GM12875 (cell line): ENCODE measurements at regions not wholly inside any gene's neighbourhood (a gene's known extent, or its start where the extent isn't known, plus 50 kb on each side); places are given as distances from the start of the nearest gene placed in this dataset.

Source experiments
- H3K4me3 ChIP-seq: one replicate; pipeline ENCODE4 v1.5.1; 2011; ENCODE audit warnings: low read depth, low read length, control low read depth
- TF ChIP-seq, protein P1 (sequence below): IDR thresholded peaks from 2 replicates; pipeline ENCODE4 v1.5.1; 2011; ENCODE audit warnings: low read depth, mild to moderate bottlenecking, control low read depth, inconsistent platforms, low read length, moderate library complexity, borderline replicate concordance; ENCODE audit not compliant: insufficient read depth

DNA sequence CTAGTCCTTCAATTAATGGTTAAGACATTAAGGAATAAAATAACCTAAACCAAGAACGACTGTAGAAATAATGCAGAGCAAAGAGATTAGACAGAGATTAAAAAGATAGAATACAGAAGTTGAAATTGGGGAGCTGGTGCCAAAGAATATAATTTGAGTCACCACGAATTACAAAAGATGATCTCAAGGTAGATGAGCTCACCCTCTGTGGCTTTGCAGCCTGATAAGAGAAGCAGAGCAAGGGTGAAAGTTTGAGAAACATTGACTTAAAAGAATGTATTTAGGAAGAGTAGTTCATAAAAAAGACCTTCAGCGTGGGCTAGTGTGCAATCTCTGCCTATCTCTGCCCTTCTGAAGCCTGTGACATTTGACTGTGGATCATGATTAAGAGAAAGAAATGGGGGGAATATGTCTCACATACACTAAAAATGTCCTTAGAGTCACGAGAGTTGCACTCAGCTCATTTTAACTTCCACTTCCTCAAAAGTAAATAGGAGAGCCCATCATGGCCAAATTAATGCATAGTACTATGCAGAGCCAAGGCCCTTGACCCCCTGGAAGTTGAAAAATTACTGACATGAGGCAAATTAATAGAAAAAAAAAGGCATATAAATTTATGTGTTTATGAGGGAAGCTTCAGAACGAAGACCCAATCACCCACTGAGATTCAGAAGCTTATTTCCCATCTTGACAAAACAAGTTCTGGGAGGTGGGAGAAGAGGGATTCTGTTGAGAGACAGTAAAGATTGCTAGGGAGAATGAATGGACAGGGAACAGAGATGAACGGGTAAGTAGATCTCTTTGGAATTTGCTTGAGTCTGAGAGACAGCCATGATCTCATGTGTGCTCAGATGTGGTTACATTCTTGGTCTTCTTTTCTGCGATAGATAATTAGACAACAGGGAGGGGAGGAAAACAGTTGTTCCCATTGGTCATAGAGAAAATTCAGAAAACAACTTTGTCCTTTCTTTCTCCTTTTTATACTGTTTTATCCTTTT is 395.4 kb upstream of the LRRC7 start:
- TF ChIP-seq, protein P1, sequence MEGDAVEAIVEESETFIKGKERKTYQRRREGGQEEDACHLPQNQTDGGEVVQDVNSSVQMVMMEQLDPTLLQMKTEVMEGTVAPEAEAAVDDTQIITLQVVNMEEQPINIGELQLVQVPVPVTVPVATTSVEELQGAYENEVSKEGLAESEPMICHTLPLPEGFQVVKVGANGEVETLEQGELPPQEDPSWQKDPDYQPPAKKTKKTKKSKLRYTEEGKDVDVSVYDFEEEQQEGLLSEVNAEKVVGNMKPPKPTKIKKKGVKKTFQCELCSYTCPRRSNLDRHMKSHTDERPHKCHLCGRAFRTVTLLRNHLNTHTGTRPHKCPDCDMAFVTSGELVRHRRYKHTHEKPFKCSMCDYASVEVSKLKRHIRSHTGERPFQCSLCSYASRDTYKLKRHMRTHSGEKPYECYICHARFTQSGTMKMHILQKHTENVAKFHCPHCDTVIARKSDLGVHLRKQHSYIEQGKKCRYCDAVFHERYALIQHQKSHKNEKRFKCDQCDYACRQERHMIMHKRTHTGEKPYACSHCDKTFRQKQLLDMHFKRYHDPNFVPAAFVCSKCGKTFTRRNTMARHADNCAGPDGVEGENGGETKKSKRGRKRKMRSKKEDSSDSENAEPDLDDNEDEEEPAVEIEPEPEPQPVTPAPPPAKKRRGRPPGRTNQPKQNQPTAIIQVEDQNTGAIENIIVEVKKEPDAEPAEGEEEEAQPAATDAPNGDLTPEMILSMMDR: no peak
- no peak overlapping the region for H3K4me3 ChIP-seq

- H3K4me3 ChIP-seq: no peak overlapping the region
- TF ChIP-seq, protein P1: no peak
Measured at GRCh38 chr1:69175053-69175452, 392.7 kb upstream of the LRRC7 start.

GRCh38 chr1:69180358-69180757 is 387.4 kb upstream of the LRRC7 start:
- H3K4me3 ChIP-seq: no peak overlapping the region
- TF ChIP-seq, protein P1: no peak

DNA sequence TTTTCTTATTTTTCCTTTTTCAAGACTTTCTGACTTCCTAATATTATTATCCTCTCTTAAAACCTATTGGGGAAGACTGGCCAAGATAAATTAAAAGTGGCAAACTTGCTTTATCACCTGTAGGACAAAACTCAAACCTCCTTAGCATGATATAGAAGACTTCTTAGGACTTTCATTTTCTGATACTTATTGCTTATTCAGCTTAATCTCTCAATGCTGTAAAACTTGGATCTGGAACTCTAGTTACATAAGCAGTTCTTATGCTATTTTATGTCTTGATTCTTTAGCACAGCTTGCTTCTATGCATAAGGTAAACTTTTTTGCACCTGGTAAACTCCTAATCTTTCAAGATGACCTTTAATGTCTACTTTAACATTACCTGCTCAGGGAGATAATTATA is 382.3 kb upstream of the LRRC7 start:
- no peak overlapping the region for H3K4me3 ChIP-seq
- TF ChIP-seq, protein P1: no peak

DNA sequence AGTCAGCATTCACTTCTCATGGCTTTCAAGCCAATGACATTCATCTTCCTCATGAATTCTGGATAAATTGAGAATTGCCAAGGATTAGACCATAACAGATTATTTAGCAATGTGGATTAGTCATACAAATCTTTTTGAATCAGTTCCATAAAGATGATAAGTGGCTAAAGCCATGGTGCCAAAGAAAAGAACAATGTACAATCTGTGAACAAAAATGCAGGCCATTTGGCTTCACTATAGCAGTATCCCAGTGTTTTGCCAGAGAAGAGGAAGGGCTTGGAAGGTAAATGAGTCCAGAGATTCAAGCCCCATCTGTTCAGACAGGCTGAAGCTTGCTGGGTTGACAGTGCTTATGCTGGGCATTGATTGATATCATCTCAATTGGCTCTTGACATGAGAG is 376.4 kb upstream of the LRRC7 start:
- TF ChIP-seq, protein P1: no peak

GRCh38 chr1:69195136-69195535 is 372.6 kb upstream of the LRRC7 start:
- TF ChIP-seq, protein P1: no peak
- H3K4me3 ChIP-seq: no peak overlapping the region

More for the DNA sequence above, 376.4 kb upstream of the LRRC7 start:
- H3K4me3 ChIP-seq: no peak overlapping the region

GRCh38 chr1:69196071-69196470 is 371.7 kb upstream of the LRRC7 start:
- TF ChIP-seq, protein P1: no peak
- no peak overlapping the region for H3K4me3 ChIP-seq
